Brain pericyte (primary cell): ENCODE measurements at regions not wholly inside any gene's neighbourhood (a gene's known extent, or its start where the extent isn't known, plus 50 kb on each side); places are given as distances from the start of the nearest gene placed in this dataset.
"Not testable (repeated sequence)": the region's sequence is repeated elsewhere in the genome, so short reads cannot be mapped to it uniquely, and the experiment has no call there.

Source experiments
- DNase-seq: peaks from one replicate; pipeline ENCODE4 v3.0.0-alpha.2; 2012; ENCODE audit warnings: low read depth, low spot score

DNA sequence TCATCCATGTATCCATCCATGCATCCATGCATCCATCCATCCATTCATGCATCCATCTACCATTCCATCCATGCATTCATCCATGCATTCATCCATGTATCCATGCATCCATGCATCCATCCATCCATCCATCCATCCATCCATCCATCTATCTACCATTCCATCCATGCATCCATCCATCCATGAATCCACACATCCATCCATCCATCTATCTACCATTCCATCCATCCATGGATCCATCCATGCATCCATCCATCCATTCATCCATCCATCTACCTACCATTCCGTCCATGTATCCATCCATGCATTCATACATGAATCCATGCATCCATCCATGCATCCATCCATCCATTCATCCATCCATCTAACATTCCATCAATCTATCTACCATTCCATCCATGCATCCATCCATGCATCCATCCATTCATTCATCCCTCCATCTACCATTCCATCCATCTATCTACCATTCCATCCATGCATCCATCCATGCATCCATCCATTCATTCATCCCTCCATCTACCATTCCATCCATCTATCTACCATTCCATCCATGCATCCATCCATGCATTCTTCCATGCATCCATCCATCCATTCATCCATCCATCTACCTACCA, 257.2 kb downstream of the CRLF2 start:
- DNase-seq = not testable (repeated sequence)

GRCh38 chrX:953879-954482, 258.5 kb downstream of the CRLF2 start:
- DNase-seq = no peak

GRCh38 chrX:952816-953215, 259.6 kb downstream of the CRLF2 start:
- no peak for DNase-seq

DNA sequence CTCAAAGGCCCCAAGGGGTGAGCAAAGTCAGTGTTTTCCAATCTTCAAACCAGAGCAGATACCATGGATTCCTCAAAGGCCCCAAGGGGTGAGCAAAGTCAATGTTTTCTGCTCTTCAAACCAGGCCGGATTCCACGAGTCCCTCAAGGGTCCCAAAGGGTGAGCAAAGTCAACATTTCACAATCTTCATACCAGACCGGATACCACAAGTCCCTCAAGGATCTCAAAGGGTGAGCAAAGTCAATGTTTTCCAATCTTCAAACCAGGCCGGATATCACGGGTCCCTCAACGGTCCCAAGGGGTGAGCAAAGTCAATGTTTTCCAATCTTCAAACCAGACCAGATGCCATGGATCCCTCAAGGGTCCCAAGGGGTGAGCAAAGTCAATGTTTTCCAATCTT, 265.2 kb downstream of the CRLF2 start:
- DNase-seq = not testable (repeated sequence)

GRCh38 chrX:943035-943434, 269.4 kb downstream of the CRLF2 start:
- no peak for DNase-seq

DNA sequence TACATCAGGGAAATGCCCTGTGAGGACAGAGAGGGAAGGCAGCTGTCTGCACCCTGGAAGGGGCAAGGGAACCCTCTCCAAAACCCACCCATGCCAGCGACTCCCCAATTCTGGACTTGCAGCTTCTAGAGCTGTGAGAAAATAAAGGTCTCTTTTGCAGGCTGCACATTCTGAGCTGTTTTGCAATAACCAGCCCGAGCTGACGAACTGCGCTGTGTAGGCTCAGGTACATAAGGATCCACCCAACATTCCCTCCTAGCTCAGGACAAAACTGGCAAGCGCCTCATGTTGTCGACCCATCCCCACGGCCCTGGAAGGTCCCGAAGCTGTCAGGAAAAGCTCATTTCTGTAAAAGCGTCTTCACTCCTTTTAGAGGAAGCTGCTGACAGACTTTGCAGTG, 271.8 kb downstream of the CRLF2 start:
- DNase-seq = no peak

- no peak for DNase-seq
Measured at GRCh38 chrX:936979-937769, 275.3 kb downstream of the CRLF2 start.

- DNase-seq = no peak
Measured at GRCh38 chrX:933611-934010, 278.8 kb downstream of the CRLF2 start.

DNA sequence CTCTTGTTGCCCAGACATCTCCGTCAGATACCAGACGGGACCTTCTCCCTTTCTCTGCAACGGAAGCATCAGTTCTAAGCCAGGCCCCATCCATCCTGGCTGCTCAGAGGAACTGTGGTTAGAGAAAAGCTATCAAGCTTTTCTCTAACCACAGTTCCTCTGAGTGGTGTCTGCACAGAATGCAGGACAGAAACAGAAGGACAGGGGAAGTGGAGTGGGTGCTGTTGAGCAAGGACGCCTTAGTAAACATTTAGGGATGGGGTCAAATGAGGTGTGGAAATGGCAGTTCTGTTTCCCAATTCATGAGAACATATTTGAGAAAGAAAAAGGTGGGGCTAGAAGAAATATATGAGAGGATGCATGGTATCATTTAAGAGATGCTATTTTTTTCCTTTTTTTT, 283.8 kb downstream of the CRLF2 start:
- no peak for DNase-seq

DNA sequence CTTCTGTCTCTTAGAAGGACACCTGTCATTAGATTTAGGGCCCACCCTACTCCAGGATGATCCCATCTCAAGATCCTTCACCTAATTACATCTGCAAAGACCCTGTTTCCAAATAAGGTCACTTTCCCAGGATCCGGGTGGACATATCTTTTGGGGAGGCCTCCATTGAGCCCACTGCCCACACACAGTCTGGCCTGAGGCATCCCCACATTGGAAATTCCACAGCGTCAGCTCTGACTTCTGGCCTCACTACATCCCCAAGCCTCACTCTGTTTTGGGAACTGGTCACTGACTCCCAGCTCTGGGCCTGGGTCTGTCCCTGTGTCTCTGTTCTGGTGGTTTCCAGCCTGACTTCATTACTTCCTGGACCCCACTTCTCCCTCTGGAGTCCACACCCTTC, 285.5 kb downstream of the CRLF2 start:
- no peak for DNase-seq

DNA sequence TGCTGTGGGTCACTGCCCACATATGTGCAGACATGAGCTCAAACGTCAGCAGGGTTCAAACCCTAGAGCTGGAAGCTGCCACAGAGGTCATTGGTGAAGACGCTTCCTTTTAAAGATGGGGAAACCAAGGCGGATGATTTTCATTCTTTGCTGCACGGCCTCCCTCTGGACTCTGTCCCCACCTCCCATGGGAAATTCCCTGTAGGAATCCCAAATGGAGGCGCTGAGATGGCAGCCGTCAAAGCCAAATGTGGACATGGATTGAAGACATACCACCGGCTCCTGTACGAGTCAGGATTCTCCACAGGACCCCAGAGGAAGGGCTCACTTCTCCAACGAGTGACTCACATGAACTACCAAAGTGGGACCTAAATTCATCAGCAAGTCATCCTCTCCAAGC, 286.4 kb downstream of the CRLF2 start:
- DNase-seq = no peak

DNA sequence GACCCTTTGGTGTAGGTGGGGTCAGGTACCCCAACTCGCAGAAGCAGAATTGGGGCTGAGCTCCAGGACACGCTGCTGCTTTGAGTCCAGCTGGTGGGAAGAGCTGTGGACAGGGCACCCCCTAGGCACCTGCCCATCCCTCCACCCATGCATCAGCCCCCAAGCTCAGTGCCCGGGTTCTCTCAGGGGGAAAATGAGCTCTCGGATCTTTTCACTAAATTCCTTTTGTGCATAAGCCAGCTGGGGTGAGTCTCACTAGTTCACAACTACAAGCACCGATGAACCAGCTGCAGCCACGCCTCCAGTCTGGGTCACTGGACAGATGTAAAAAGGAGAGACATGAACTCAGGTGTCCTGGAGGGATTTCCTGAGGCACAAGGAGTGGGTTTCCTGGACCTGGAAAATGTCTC, 286.8 kb downstream of the CRLF2 start:
- DNase-seq = no peak

DNA sequence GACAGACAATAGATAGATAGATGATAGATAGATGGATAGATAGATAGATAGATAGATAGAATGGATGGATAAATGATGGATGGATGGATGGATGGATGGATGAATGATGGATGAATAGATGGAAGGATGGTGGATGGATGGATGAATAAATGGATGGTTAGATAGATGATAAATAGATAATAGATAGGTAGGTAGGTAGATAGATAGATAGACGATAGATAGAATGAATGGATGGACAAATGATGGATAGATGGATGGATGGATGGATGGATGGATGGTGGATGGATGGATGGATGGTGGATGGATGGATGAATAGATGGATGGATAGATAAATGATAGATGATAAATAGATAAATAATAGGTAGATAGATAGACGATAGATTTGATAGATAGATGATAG, 287.4 kb downstream of the CRLF2 start:
- DNase-seq = no peak

DNA sequence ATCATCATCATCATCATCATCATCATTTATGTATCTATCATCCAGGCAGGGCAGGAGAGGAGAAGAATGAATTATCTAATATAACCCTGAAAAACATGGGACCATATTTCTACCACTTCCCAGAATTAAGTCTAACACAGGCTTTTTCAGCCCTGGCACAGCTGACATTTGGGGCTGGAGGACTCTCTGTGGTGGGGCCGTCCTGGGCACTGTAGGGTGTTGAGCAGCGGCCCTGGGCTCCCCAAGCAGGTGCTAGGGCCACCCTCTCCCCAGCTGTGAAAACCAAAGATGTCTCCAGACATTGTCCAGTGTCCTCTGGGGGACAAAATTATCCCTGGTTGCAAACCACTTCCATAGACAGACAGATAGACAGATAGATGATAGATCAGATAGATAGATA, 288.4 kb downstream of the CRLF2 start:
- no peak for DNase-seq

DNA sequence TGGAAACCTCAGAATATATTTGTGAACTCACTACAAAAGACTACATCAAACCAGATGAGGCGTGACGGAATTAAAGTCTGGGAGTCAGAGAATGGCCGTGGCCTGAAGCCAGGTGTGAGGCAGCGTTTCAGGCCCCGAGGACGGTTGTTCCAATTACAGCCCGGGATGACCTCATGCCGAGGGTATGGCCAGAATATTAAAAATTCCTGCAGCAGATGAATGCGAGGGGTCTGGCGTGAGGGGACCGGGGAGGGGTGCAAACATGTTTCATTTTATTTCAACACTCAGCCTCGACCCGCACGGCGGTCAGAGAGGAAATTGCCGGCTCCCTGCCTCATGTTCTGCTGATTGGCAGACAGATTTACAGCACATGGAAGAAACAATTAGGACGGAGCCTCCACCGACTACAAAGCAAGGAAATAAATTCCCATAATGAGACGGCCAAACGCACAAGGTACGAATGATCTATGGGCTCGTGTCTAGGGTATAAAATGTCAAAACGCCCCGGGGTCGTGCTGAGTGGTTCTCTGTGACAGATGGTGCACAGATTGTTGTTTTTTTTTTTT, 289.7 kb downstream of the SHOX start:
- DNase-seq = no peak

DNA sequence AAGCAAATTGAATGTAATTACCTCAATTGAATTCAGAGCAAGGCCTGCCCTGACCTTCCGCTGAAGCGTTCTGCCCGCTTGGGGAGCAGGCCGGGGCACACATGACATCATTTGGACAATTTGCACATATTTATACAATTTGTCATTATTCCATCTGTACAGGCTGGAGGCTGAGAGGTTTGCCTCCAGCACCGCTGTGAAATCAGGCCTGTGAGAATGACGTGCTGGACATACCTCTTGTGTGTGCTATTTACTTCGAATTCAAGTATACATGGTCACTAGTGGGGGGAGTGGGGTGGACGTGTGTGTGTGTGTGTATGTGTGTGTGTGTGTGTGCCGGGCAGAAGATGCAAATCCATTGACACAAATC, 285.6 kb downstream of the SHOX start:
- DNase-seq = no peak

- no peak for DNase-seq
Measured at GRCh38 chrX:915427-916229, 285.0 kb downstream of the SHOX start.

GRCh38 chrX:914206-914605, 283.6 kb downstream of the SHOX start:
- DNase-seq = no peak

- no peak for DNase-seq
Measured at GRCh38 chrX:912677-913076, 282.1 kb downstream of the SHOX start.

- DNase-seq = not testable (repeated sequence)
Measured at GRCh38 chrX:909068-909467, 278.5 kb downstream of the SHOX start.

GRCh38 chrX:906586-906985, 276.0 kb downstream of the SHOX start:
- no peak for DNase-seq
